Neural crest cell (in vitro differentiated cells): ENCODE measurements at regions not wholly inside any gene's neighbourhood (a gene's known extent, or its start where the extent isn't known, plus 50 kb on each side); places are given as distances from the start of the nearest gene placed in this dataset.

Experiments used
- DNase-seq: peaks from one replicate; pipeline ENCODE4 v3.0.0; 2021; ENCODE audit warnings: low read depth, mixed read lengths, low spot score
- H3K27ac Mint-ChIP-seq: one replicate; pipeline ENCODE4 v1.8.0; 2021; ENCODE audit warnings: mild to moderate bottlenecking, mixed read lengths; ENCODE audit not compliant: unreplicated experiment
- H3K27me3 Mint-ChIP-seq: 2 replicates; pipeline ENCODE4 v1.8.0; 2021; ENCODE audit warnings: low read depth, mild to moderate bottlenecking, mixed read lengths
- H3K36me3 Mint-ChIP-seq: 2 replicates; pipeline ENCODE4 v1.8.0; 2021; ENCODE audit warnings: low read depth, mild to moderate bottlenecking, mixed read lengths
- H3K4me1 Mint-ChIP-seq: 2 replicates; pipeline ENCODE4 v1.8.0; 2021; ENCODE audit warnings: mixed read lengths
- H3K4me3 Mint-ChIP-seq: one replicate; pipeline ENCODE4 v1.8.0; 2021; ENCODE audit warnings: mild to moderate bottlenecking, mixed read lengths
- H3K9me3 Mint-ChIP-seq: 2 replicates; pipeline ENCODE4 v1.8.0; 2021; ENCODE audit warnings: mixed read lengths
- CTCF ChIP-seq: fragments of 200-600 bp; sonication (generic); conservative IDR thresholded peaks from 2 replicates; pipeline ENCODE4 v1.5.0; 2021; ENCODE audit warnings: antibody characterized with exemption, mild to moderate bottlenecking

- DNase-seq = no peak
- Mint-ChIP-seq H3K27me3 (no peaks in the 10 kb centered on the region), H3K27ac (no peak overlapping the region), H3K9me3 (peaks cover 7% of the 10 kb centered on the region), H3K4me1 (no peaks in the 10 kb centered on the region), H3K36me3 (peaks cover 2% of the 10 kb centered on the region), H3K4me3 (no peak overlapping the region)
- TF ChIP-seq CTCF = no peak
Measured at GRCh38 chr10:80730522-80730921, 192.8 kb downstream of the SH2D4B start.

GRCh38 chr10:80734589-80734988 lies 196.9 kb downstream of the SH2D4B start:
- Mint-ChIP-seq H3K36me3 (peaks cover 2% of the 10 kb centered on the region), H3K9me3 (no peaks in the 10 kb centered on the region), H3K27ac (no peak overlapping the region), H3K4me1 (peaks cover 4% of the 10 kb centered on the region), H3K27me3 (no peaks in the 10 kb centered on the region), H3K4me3 (no peak overlapping the region)
- DNase-seq = no peak
- TF ChIP-seq CTCF = no peak

GRCh38 chr10:80737209-80737608 lies 199.5 kb downstream of the SH2D4B start:
- Mint-ChIP-seq H3K27me3 (no peaks in the 10 kb centered on the region), H3K36me3 (peaks cover 2% of the 10 kb centered on the region), H3K4me1 (peaks cover 4% of the 10 kb centered on the region), H3K27ac (no peak overlapping the region), H3K4me3 (no peak overlapping the region), H3K9me3 (peaks cover 5% of the 10 kb centered on the region)
- no peak for TF ChIP-seq CTCF
- DNase-seq = no peak

- no peak overlapping the region for H3K4me3 Mint-ChIP-seq
- no peak overlapping the region for H3K27ac Mint-ChIP-seq
- peaks cover 5% of the 10 kb centered on the region for H3K9me3 Mint-ChIP-seq
- peaks cover 4% of the 10 kb centered on the region for H3K4me1 Mint-ChIP-seq
- TF ChIP-seq CTCF = no peak
- no peak for DNase-seq
- H3K27me3 Mint-ChIP-seq = no peaks in the 10 kb centered on the region
- H3K36me3 Mint-ChIP-seq = no peaks in the 10 kb centered on the region
Measured at GRCh38 chr10:80739328-80739727, 201.6 kb downstream of the SH2D4B start.

- Mint-ChIP-seq H3K36me3 (no peaks in the 10 kb centered on the region), H3K27me3 (no peaks in the 10 kb centered on the region), H3K27ac (no peak overlapping the region), H3K4me3 (no peak overlapping the region), H3K4me1 (peaks cover 4% of the 10 kb centered on the region), H3K9me3 (peaks cover 8% of the 10 kb centered on the region)
- no peak for DNase-seq
- no peak for TF ChIP-seq CTCF
Measured at GRCh38 chr10:80739963-80740715, 202.4 kb downstream of the SH2D4B start.
